ENCODE measurements at regions not wholly inside any gene's neighbourhood (a gene's known extent, or its start where the extent isn't known, plus 50 kb on each side); places are given as distances from the start of the nearest gene placed in this dataset.

GRCh38 chr2:19746611-19747309 lies 155.0 kb downstream of the TTC32 start:
- Histone ChIP-seq H3K4me1 (no peaks in the 10 kb centered on the region), H3K27ac (no peak overlapping the region), H3K27me3 (no peaks in the 10 kb centered on the region), H3K36me3 (no peaks in the 10 kb centered on the region), H3K9me3 (no peaks in the 10 kb centered on the region), H3K4me3 (no peak overlapping the region)
- TF ChIP-seq POLR2A (IDR thresholded peaks at IDR 0.05) (no peak), CTCF (IDR thresholded peaks at IDR 0.05) (no peak)
- intact Hi-C loops (cut with DNase I), result no loop called here
- DNase-seq (peak in 1 of 3 donors; percentile 34), ATAC-seq (no peak)
- 100% methylated on average over 1 of the region's 13 CpGs for WGBS (ENCODE audit: insufficient coverage, low coverage, low lambda C conversion rate, missing lambda C conversion rate)

GRCh38 chr2:19746137-19746600 lies 155.6 kb downstream of the TTC32 start:
- intact Hi-C loops (cut with DNase I), result no loop called here
- Histone ChIP-seq H3K4me3 (no peak overlapping the region), H3K4me1 (no peaks in the 10 kb centered on the region), H3K9me3 (no peaks in the 10 kb centered on the region), H3K36me3 (no peaks in the 10 kb centered on the region), H3K27me3 (no peaks in the 10 kb centered on the region), H3K27ac (no peak overlapping the region)
- WGBS (ENCODE audit: insufficient coverage, low coverage, low lambda C conversion rate, missing lambda C conversion rate), result 82% methylated on average over 7 of the region's 8 CpGs
- ATAC-seq (no peak), DNase-seq (no peak)
- TF ChIP-seq POLR2A (IDR thresholded peaks at IDR 0.05) (no peak), CTCF (IDR thresholded peaks at IDR 0.05) (no peak)

- DNase-seq, result no peak
- Histone ChIP-seq H3K4me1 (no peaks in the 10 kb centered on the region), H3K9me3 (no peaks in the 10 kb centered on the region), H3K36me3 (no peaks in the 10 kb centered on the region), H3K27me3 (no peaks in the 10 kb centered on the region), H3K4me3 (no peak overlapping the region), H3K27ac (no peak overlapping the region)
- TF ChIP-seq CTCF (IDR thresholded peaks at IDR 0.05) (no peak), POLR2A (IDR thresholded peaks at IDR 0.05) (no peak)
- no peak for ATAC-seq
- intact Hi-C loops (cut with DNase I), result no loop called here
- WGBS (ENCODE audit: insufficient coverage, low coverage, low lambda C conversion rate, missing lambda C conversion rate), result 40% methylated on average over 1 of the region's 17 CpGs
These were observed 156.3 kb downstream of the TTC32 start for GRCh38 chr2:19745318-19746136.

- intact Hi-C loops (cut with DNase I), result no loop called here
- no peak for TF ChIP-seq POLR2A (IDR thresholded peaks at IDR 0.05)
- TF ChIP-seq CTCF (IDR thresholded peaks at IDR 0.05), result no peak
- no peak overlapping the region for H3K27ac ChIP-seq
- no peaks in the 10 kb centered on the region for H3K27me3 ChIP-seq
- no peaks in the 10 kb centered on the region for H3K4me1 ChIP-seq
- DNase-seq (no peak), ATAC-seq (no peak)
- 71% methylated on average over 7 of the region's 8 CpGs for WGBS (ENCODE audit: insufficient coverage, low coverage, low lambda C conversion rate, missing lambda C conversion rate)
- no peaks in the 10 kb centered on the region for H3K36me3 ChIP-seq
- no peak overlapping the region for H3K4me3 ChIP-seq
- no peaks in the 10 kb centered on the region for H3K9me3 ChIP-seq
These were observed 157.2 kb downstream of the TTC32 start for GRCh38 chr2:19744456-19745199.

Data from right lobe of liver (tissue), 6 donors.